Right lung (tissue), 2 donors: ENCODE measurements at regions not wholly inside any gene's neighbourhood (a gene's known extent, or its start where the extent isn't known, plus 50 kb on each side); places are given as distances from the start of the nearest gene placed in this dataset.

ENCODE experiments used
- DNase-seq, 2 donors: peaks; one replicate each; pipeline ENCODE4 v3.0.0-alpha.2; 2013

- no peak for DNase-seq
Observed at GRCh38 chr4:159041054-159042034, 61.5 kb upstream of the RAPGEF2 start.

DNA sequence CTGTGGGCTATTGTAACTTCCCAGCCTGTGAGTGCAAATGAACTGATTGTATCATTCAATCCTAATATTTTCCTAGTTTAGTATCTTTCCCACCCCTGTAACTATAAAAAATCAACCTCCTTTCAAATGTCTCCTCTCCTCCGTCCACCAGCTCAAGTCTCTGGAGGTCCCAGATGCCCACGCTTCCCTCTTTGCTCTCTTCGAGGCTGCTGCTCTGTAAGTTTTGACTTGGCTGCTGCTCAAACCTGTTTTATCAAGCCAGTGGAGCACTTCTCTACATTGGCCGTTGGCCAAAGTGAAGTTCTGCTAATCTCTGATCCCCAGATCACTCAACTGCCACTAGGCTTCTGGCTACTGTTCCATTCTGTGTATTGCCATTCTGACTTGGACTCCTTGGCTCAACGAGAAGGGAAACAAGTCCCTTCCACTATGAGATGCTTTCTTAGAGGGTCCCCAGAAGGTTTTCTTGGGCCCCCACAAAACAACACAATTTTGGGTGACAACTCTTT lies 60.7 kb upstream of the RAPGEF2 start:
- DNase-seq: peak; percentile 22 to 32

DNA sequence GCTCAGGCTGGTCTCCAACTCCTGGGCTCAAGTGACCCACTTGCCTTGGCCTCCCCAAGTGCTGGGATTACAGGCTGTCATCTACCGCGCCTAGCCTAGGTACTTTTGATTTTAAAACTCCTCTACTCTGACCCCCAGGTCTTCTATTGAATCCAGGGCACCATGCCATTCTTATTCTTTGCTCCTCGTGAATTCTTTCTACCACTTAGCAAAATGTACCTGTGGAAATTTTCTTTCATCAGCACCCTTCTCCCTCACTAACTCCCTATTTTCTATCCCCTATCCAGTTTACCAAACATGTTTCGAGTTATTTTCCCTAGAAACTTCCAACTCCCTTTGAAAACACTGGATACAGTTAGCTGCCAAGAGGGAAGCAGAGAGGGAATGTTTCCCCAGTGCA lies 60.0 kb upstream of the RAPGEF2 start:
- DNase-seq: no peak

DNA sequence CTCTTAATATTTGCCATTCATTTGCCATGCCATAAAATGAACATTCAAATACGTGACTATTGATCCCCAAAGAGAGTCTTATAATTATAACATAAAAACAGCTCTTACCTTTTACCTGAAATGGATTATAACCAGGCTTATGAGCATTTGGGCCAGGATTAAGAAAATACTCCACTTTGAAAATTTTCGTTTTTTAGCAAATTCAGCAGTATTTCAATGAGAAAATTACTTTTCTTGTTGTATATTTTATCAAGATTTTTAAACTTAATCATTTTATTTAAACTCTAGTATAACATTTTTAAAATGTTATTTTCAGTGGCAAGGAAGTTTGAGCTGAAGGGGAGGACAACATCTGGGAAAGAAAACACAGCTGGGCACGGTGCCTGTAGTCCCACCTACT lies 59.0 kb upstream of the RAPGEF2 start:
- no peak for DNase-seq

DNA sequence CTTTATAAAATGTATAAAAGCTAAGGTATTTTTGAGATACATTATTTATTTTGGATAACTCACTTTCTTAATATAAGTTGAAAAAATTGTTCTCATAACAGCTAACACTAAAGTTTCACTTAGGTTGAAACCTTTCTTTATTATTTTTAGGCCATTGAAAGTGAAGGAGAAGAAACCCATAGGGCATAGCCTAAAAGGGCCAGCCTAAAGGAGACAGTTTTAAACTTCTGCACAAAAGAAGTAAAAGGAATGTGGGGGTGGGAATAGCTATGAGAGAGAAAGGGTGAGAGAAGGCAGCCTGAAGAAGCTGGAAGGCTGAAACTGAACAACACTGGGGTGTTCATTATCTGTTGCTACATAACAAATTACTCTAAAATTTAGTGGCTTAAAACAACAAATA lies 57.6 kb upstream of the RAPGEF2 start:
- no peak for DNase-seq

DNA sequence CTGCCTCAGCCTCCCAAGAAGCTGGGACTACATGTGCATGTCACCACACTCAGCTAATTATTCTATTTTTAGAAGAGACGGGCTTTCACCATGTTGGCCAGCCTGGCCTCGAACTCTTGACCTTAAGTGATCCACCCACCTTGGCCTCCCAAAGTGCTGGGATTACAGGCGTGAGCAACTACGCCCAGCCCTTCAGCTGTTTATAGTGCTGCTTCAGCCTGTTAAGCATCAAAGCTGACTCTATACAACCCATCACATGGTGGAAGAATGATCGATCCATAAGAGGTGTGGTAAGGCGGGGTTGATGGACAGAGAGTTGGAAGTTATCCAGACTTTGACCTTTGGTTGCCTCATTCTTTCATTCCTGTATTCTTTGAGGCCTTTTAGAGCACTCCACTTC lies 56.2 kb upstream of the RAPGEF2 start:
- DNase-seq: no peak

DNA sequence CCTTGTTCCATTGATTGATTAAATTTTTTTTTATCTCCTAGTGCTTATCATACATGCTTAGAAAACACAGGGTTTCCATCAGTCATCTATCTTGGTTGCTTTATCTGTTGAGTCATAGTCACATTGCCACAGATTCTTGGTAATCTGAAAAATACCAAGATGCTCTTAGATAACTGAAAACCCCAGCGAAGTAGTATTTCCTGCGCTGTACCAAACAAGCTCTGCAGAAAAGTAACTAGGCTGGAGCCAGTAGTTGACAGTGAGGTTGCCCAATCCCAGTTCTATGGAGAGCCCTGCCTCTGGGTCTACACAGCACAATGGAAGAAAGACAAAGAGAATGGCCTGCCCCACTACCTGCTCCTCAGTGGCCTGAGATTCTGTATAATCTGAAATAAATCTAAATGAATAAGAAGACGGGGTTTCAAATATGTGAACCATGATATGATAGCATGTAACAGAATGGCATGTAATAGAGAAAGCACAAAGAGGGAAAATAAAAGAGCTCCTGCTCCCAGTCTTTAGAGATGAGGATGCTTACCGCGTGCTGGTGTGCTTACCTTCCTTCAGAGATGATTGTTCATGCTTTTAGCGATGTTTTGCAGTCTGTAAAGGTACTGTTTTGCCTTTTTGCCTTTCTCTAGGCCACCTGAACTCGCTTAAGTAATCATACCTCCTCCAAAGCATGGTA lies 55.3 kb upstream of the RAPGEF2 start:
- no peak for DNase-seq

- peak; percentile 67 to 69 for DNase-seq
Observed at GRCh38 chr4:159048166-159048886, 54.6 kb upstream of the RAPGEF2 start.

GRCh38 chr4:159049780-159050375 lies 53.0 kb upstream of the RAPGEF2 start:
- no peak for DNase-seq

DNA sequence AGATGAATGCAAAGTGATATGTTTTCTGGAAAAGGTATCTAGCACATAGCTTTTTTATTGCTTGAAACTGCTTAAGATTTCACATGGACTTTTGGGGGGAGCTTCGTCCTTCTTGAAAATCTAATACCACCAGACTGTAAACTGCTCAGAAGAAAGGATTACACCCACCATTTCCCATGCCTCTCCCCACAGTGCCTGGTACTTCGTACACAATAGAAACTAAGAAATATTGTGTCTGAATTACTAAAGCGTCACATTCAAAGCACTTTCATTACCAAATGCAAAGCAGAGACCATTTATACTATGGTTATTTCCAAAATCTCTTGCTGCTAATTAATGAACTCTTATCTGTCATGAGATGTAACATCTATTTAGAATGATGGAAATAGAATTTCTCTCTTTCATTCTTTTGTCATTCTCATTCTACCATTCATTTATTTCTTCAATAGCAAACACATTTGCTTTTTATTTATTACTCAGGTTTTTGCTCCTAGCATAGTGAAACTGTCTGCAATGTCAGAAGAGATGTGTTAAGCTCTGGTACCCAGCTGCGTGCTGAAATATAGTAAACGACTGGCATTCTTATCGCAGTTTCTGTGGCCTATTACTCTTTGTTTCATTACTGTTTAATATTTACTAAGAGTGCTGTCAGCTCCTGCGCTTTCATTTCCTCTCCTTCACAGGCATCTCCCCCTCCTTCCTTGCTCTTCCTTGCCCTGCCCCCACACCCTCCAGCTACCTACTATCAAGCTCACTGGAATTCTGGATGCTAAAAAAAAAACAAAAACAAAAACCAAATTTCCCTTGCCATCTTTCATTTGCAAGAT lies 51.4 kb upstream of the RAPGEF2 start:
- DNase-seq: no peak

GRCh38 chr4:159052315-159052714 lies 50.6 kb upstream of the RAPGEF2 start:
- no peak for DNase-seq
